GM18870 (cell line): ENCODE measurements at regions not wholly inside any gene's neighbourhood (a gene's known extent, or its start where the extent isn't known, plus 50 kb on each side); places are given as distances from the start of the nearest gene placed in this dataset.
"Not testable (repeated sequence)": the region's sequence is repeated elsewhere in the genome, so short reads cannot be mapped to it uniquely, and the experiment has no call there.

Experiments used
- ATAC-seq: cut with Tn5 transposase; IDR thresholded peaks from one replicate; pipeline ENCODE4 v1.9.1; 2021; ENCODE audit warnings: moderate library complexity; ENCODE audit not compliant: unreplicated experiment

GRCh38 chr12:124070394-124071074 lies 97.5 kb downstream of the ZNF664 start:
- ATAC-seq: not testable (repeated sequence)

- ATAC-seq: no peak
These were observed 98.0 kb downstream of the ZNF664 start for GRCh38 chr12:124071075-124071443.

- ATAC-seq: no peak
These were observed 100.5 kb downstream of the ZNF664 start for GRCh38 chr12:124073356-124074035.

GRCh38 chr12:124075841-124076240 lies 102.8 kb downstream of the ZNF664 start:
- ATAC-seq: no peak

GRCh38 chr12:124077701-124078100 lies 104.7 kb downstream of the ZNF664 start:
- ATAC-seq: no peak

GRCh38 chr12:124078800-124079199 lies 105.8 kb downstream of the ZNF664 start:
- ATAC-seq: no peak

GRCh38 chr12:124080649-124081048 lies 107.6 kb downstream of the ZNF664 start:
- ATAC-seq: no peak

- no peak for ATAC-seq
These were observed 109.0 kb downstream of the ZNF664 start for GRCh38 chr12:124082012-124082411.

GRCh38 chr12:124082687-124083086 lies 109.7 kb downstream of the ZNF664 start:
- no peak for ATAC-seq

- ATAC-seq: no peak
These were observed 110.7 kb downstream of the ZNF664 start for GRCh38 chr12:124083708-124084107.

- no peak for ATAC-seq
These were observed 112.6 kb downstream of the ZNF664 start for GRCh38 chr12:124085419-124086296.

GRCh38 chr12:124086299-124086898 lies 113.4 kb downstream of the ZNF664 start:
- ATAC-seq: no peak

GRCh38 chr12:124087266-124088051 lies 114.4 kb downstream of the ZNF664 start:
- ATAC-seq: no peak

GRCh38 chr12:124088217-124088907 lies 115.3 kb downstream of the ZNF664 start:
- ATAC-seq: no peak

GRCh38 chr12:124089181-124089914 lies 116.3 kb downstream of the ZNF664 start:
- not testable (repeated sequence) for ATAC-seq

- no peak for ATAC-seq
These were observed 118.8 kb downstream of the ZNF664 start for GRCh38 chr12:124091835-124092234.

GRCh38 chr12:124092532-124092931 lies 119.5 kb downstream of the ZNF664 start:
- not testable (repeated sequence) for ATAC-seq

GRCh38 chr12:124093297-124093696 lies 120.3 kb downstream of the ZNF664 start:
- ATAC-seq: no peak

- ATAC-seq: no peak
These were observed 121.2 kb downstream of the ZNF664 start for GRCh38 chr12:124094188-124094587.
